SKM-1 (cell line): ENCODE measurements at regions not wholly inside any gene's neighbourhood (a gene's known extent, or its start where the extent isn't known, plus 50 kb on each side); places are given as distances from the start of the nearest gene placed in this dataset.

ENCODE experiments used
- DNase-seq: peaks from one replicate; lab custom pipeline; 2025; ENCODE audit not compliant: unreplicated experiment; lab: John Stamatoyannopoulos, UW

GRCh38 chr1:63115527-63115926, 206.8 kb upstream of the FOXD3 start:
- DNase-seq = no peak

- DNase-seq = no peak
Observed at GRCh38 chr1:63116016-63116415, 206.4 kb upstream of the FOXD3 start.

GRCh38 chr1:63119575-63120155, 202.7 kb upstream of the FOXD3 start:
- DNase-seq = no peak

- no peak for DNase-seq
Observed at GRCh38 chr1:63122079-63122478, 200.3 kb upstream of the FOXD3 start.

- no peak for DNase-seq
Observed at GRCh38 chr1:63124666-63125191, 197.6 kb upstream of the FOXD3 start.

GRCh38 chr1:63126104-63126503, 196.3 kb upstream of the FOXD3 start:
- no peak for DNase-seq

GRCh38 chr1:63127376-63127775, 195.0 kb upstream of the FOXD3 start:
- no peak for DNase-seq

GRCh38 chr1:63128556-63128955, 193.8 kb upstream of the FOXD3 start:
- DNase-seq = no peak

- DNase-seq = no peak
Observed at GRCh38 chr1:63129184-63129583, 193.2 kb upstream of the FOXD3 start.

- DNase-seq = no peak
Observed at GRCh38 chr1:63129855-63130254, 192.5 kb upstream of the FOXD3 start.

- no peak for DNase-seq
Observed at GRCh38 chr1:63134501-63135173, 187.7 kb upstream of the FOXD3 start.

- no peak for DNase-seq
Observed at GRCh38 chr1:63135174-63135512, 187.2 kb upstream of the FOXD3 start.

- DNase-seq = no peak
Observed at GRCh38 chr1:63135801-63136200, 186.6 kb upstream of the FOXD3 start.

GRCh38 chr1:63142001-63142400, 180.4 kb upstream of the FOXD3 start:
- DNase-seq = no peak

GRCh38 chr1:63143482-63143881, 178.9 kb upstream of the FOXD3 start:
- no peak for DNase-seq

- no peak for DNase-seq
Observed at GRCh38 chr1:63147783-63148182, 174.6 kb upstream of the FOXD3 start.

GRCh38 chr1:63148825-63149645, 173.3 kb upstream of the FOXD3 start:
- peak; percentile 16 for DNase-seq

- DNase-seq = no peak
Observed at GRCh38 chr1:63152572-63152971, 169.8 kb upstream of the FOXD3 start.

GRCh38 chr1:63155437-63155836, 166.9 kb upstream of the FOXD3 start:
- DNase-seq = no peak

- no peak for DNase-seq
Observed at GRCh38 chr1:63157085-63157484, 165.3 kb upstream of the FOXD3 start.

GRCh38 chr1:63169057-63169456, 153.3 kb upstream of the FOXD3 start:
- no peak for DNase-seq

GRCh38 chr1:63173161-63173560, 149.2 kb upstream of the FOXD3 start:
- no peak for DNase-seq
